NOMO-1 treated with dmso at 0.1 percent for 144 hours (cell line): ENCODE measurements at regions not wholly inside any gene's neighbourhood (a gene's known extent, or its start where the extent isn't known, plus 50 kb on each side); places are given as distances from the start of the nearest gene placed in this dataset.

Experiments used
- DNase-seq: peaks from one replicate; lab custom pipeline; 2025; ENCODE audit not compliant: unreplicated experiment; lab: John Stamatoyannopoulos, UW

- no peak for DNase-seq
Observed at GRCh38 chr20:24894488-24894887, 54.6 kb upstream of the CST7 start.

DNA sequence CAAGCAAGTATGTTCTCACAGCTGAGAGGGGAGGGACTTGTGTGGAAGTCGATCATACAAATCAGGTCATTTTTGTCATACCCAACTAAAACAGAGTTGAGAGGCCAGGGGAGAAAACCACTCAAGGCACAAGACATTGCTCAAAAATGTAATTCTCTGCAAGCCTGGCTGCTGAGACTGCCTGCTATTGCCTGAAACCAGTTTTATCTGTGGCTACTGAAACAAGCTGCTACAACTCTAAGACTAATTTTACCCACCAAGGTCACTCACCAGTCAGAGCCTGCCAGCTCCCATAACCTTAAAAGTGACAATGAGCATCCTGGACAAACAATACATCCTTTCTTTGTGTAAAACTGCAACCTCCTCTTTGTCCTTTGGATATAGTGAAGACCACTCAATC is 54.1 kb upstream of the CST7 start:
- DNase-seq = no peak

DNA sequence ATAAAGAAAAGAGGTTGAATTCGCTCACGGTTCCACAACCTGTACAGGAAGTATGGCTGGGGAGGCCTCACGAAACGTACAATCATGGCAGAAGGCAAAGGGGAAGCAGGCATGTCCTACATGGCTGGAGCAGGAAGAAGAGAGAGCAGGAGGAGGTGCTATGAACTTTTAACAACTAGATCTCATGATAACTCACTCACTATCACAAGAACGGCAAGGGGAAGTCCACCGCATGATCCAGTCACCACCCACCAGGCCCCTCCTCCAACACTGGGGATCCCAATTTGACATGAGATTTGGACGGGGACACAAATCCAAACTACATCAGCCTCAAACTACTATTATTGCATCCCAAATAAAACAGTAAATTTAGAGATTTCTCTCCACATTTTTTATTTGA is 53.6 kb upstream of the CST7 start:
- no peak for DNase-seq

DNA sequence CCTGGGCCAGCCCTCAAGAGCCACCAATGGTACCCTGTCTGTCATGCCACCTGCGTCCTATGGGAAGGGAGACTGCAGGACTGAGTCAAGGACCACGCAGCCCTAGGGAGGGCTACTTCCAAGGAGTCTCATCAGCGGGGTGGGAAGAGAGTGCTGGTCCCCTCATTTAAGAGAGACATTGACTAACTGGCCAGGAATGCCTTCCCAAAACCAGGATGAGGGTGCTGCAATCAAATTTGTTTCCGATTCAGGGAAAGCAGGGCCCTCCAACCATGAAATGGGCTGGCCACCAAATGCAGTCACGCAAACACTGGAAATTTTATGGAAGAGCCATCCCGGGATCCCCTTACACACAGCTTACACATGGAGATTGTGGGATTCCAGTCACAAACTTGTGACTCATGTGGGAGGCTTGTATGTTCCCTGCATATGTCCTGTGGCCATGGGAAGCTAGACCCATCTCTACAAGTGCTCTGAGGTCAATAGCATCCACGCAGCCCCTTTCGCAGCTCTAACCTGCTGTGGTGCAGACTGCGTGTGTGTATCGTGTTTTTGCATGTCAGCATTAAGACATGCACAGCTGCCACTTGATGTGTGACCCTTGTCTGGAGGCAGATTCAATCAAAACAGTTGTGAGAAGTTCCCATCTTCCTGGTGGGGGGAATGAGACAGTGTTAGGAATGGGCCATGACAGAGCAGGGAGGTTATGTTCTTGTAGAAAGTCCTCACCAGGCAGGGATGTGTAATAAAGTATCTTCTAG is 53.0 kb upstream of the CST7 start:
- DNase-seq = no peak

- DNase-seq = no peak
Observed at GRCh38 chr20:24896984-24897383, 52.1 kb upstream of the CST7 start.

GRCh38 chr20:24897974-24898373 is 51.1 kb upstream of the CST7 start:
- no peak for DNase-seq

- DNase-seq = no peak
Observed at GRCh38 chr20:24899153-24899552, 49.9 kb upstream of the CST7 start.
